8988T (cell line): ENCODE measurements at regions not wholly inside any gene's neighbourhood (a gene's known extent, or its start where the extent isn't known, plus 50 kb on each side); places are given as distances from the start of the nearest gene placed in this dataset.
A peak's percentile ranks its signal among the peaks of the same experiment; 100 is the strongest.
"Not testable (repeated sequence)": the region's sequence is repeated elsewhere in the genome, so short reads cannot be mapped to it uniquely, and the experiment has no call there.

ENCODE experiments used
- DNase-seq: peaks from one replicate; pipeline ENCODE4 v3.0.0; 2011

GRCh38 chr11:96447208-96448110 lies 57.6 kb downstream of the JRKL start:
- DNase-seq, result no peak

GRCh38 chr11:96448225-96448624 lies 58.4 kb downstream of the JRKL start:
- DNase-seq, result no peak

GRCh38 chr11:96456111-96456510 lies 66.3 kb downstream of the JRKL start:
- no peak for DNase-seq

- DNase-seq, result no peak
Observed at GRCh38 chr11:96459751-96460150, 69.9 kb downstream of the JRKL start.

- no peak for DNase-seq
Observed at GRCh38 chr11:96461871-96462270, 72.1 kb downstream of the JRKL start.

GRCh38 chr11:96464700-96465307 lies 75.0 kb downstream of the JRKL start:
- peak; percentile 29 for DNase-seq

- no peak for DNase-seq
Observed at GRCh38 chr11:96465512-96465911, 75.7 kb downstream of the JRKL start.

- DNase-seq, result no peak
Observed at GRCh38 chr11:96466607-96467006, 76.8 kb downstream of the JRKL start.

- DNase-seq, result no peak
Observed at GRCh38 chr11:96469776-96470175, 80.0 kb downstream of the JRKL start.

GRCh38 chr11:96470521-96470920 lies 80.7 kb downstream of the JRKL start:
- DNase-seq, result no peak

DNA sequence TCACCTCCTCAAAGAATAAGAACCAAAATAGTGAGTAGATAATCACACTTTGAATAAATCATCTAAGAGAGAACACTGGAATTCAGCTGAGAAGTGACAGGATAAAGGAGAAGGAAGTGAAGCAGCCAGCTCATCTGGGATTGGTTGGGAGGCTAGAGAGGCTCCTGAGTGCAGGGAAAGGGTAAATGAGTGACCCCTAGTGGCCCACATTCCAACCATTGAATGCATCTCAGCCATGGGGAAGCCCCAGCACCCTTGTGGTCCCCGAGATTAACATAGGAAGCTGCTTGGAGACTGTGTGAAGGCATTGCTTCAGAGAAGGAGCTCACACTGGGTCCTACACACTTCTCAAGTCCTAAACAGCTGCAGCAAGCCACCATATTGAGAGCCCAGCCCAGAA lies 82.3 kb downstream of the JRKL start:
- DNase-seq, result no peak

- DNase-seq, result no peak
Observed at GRCh38 chr11:96474263-96474662, 84.5 kb downstream of the JRKL start.

DNA sequence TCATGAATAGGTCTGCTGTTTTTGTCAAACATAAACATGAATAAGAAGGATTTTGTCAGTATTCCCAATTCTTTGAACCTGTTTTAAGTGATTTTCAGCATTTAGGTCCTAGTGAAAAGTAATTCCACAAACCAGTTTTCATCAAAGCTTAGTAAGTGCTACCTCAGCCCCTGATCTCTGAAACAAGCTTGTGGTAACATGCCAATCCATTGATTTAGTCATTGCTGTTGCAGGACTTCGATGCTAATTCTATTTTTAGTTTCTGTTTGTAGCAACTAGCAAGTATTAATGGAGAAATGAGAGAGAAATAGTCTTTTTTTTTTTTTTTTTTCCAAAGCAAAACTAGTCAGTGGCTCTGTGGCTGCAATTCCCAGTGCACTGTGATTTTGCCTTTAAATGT lies 91.4 kb downstream of the JRKL start:
- no peak for DNase-seq

GRCh38 chr11:96481771-96482170 lies 92.0 kb downstream of the JRKL start:
- no peak for DNase-seq

DNA sequence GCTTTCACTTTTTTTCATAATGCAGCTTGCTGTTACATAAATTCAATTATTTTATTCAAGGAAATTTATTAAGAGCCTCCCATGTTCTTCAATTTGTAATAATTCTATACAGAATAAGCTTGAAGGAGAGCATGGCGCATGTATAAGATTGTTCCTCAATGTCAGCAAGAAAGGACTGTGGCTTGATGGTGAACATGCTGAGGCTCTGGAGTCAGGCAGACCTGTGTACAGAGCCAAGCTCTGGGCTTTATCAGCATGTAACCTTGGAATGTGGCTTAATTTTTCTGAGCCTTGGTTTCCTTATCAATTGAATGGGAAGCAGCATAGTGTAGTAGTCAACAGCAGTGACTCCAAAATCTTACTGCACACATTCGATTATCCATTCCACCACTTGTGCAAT lies 92.4 kb downstream of the JRKL start:
- DNase-seq, result no peak

DNA sequence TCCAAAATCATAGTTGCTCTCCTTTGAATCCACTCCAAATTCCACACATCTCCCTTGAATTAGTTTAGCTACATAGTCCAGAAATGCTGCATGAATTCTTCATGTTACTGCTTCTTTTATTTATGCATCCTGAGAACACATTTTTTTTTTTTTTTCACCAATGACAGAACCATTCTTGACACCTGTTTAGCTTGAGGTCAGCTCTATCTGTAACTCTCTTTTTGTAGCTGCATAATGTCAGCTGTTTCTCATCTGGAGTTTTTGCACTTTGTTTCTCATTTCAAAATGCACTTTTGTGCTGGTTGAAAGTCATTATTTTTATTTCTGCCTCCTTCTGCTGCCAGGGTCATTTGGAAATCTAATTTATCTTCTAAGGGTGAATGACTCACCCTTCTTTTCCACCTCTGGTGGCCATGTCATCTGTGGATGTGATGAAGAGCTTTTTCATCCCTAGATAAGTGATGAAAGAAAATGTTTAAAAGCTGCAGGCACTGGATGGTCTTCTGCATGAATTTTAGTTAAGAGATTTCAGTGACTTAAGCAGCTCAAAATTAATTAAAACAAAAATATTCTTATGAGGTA lies 93.7 kb downstream of the JRKL start:
- DNase-seq, result no peak

GRCh38 chr11:96484361-96484760 lies 94.5 kb downstream of the JRKL start:
- DNase-seq, result no peak

- no peak for DNase-seq
Observed at GRCh38 chr11:96486890-96487611, 97.2 kb downstream of the JRKL start.

DNA sequence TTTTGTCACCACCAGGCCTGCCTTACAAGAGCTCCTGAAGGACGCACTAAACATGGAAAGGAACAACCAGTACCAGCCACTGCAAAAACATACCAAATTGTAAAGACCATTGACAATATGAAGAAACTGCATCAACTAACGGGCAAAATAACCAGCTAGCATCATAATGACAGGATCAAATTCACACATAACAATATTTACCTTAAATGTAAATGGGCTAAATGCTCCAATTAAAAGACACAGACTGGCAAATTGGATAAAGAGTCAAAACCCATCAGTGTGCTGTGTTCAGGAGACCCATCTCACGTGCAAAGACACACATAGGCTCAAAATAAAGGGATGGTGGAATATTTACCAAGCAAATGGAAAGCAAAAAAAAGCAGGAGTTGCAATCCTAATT lies 99.1 kb downstream of the JRKL start:
- DNase-seq, result not testable (repeated sequence)

DNA sequence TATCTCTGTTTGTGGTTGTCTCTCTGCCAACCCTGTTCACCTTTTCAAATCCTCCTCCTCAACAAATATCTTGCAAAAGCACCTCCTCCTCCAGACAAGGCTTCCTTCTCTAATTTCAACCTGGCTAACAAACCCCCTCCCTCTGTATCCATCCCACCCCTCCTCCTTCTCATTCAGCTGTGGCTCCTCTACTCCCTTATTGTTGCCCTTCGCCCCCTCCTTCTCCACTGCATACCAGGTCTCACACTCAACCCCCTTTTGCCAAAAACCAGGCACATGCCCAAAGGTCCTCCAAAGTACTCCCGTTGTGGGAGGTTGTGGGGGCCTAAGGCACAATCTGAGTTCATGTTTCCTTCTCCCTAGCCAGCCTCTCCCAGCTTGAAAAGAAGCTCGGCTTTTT lies 110.6 kb downstream of the JRKL start:
- DNase-seq, result no peak

DNA sequence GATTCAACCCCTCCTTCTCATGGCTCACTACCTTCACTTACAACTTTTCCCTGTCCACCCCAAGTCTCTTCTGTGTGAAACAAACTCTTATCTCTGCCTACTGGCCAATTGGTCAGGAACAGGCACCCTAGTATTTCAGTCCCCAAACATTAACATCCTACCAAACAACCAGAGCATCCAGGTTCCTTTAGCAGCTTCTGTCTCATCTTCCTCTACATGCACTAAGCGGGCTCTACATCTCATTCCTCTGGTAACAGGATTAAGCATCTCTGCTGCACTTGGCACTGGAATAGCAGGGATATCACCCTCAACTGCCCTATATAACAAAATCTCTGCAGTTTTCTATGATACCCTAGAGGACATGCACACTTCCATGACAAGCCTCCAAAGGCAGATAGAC lies 116.2 kb downstream of the JRKL start:
- no peak for DNase-seq

- DNase-seq, result no peak
Observed at GRCh38 chr11:96506953-96507354, 117.1 kb downstream of the JRKL start.

- DNase-seq, result no peak
Observed at GRCh38 chr11:96508861-96509260, 119.0 kb downstream of the JRKL start.

- no peak for DNase-seq
Observed at GRCh38 chr11:96520939-96521338, 131.1 kb downstream of the JRKL start.
